ENCODE measurements at regions not wholly inside any gene's neighbourhood (a gene's known extent, or its start where the extent isn't known, plus 50 kb on each side); places are given as distances from the start of the nearest gene placed in this dataset.

DNA sequence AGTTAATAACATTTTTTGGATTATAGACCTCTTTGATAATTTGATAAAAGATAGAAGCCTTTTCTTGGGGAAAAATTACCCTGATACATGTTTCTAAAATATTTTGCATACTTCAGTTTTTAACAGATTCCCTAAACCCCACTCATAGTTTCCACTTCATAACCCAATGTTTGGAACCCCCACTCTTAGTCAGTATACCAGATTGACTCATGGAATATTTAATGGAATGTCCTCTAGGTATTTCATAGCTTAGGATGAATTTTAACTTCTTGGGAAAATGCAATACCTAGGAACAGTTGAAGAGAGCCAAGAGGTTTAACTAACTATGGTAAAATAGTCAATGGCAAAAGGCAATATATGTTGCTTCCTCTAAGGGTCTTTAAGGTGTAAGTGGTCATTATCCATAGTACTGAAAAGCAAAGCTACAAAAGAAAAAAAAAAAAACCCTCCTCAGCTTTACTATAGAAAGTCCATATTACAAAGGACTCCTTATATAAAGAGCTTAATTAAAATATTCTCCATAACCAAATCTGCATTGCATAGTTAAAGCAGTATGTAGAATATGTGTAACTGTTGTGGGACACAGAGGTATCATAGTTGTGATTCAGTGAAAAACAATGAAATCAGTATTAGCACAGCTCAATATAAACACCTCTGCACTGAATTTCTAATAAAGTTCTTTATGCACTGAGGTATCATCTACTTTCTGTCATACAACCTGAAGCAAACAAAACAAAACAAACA is 159.9 kb downstream of the PCDH7 start:
- DNase-seq = peak; percentile 44

DNA sequence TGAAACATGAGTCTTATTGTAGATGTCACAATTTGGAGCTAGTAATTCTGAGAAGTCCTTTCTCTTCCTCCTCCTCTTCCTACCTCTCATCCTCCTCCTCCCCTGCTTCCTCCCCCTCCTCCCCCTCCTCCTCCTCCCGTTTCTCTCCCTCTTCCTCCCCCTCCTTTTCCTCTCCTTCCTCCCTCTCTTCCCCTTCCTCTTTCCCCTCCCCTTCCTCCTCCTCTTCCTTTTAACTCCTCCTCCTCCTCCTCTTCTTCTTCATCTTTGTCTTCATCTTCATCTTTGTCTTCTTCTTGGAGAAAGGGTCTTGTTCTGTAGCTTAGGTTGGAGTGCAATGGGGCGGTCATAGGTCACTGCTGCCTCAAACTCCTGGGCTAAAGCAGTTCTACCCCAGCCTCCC is 161.8 kb downstream of the PCDH7 start:
- no peak for DNase-seq

DNA sequence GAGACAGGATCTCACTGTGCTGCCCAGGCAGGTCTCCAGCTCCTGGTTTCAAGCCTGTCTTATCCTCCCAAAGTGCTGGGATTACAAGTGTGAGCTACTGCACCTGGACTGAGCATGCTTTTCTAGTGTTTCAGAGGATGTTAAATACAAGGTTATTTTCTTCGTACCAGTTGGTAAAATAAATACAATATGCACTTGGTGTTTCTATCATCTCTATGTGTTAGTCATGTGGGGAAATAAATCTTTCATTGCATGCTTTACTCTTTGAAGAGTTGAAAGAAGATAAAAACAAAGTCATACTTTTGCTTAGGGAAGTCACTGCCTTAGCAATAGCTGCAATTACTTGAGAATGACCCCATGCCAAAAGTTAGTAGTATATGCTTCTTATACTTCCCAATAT is 162.3 kb downstream of the PCDH7 start:
- DNase-seq = no peak

DNA sequence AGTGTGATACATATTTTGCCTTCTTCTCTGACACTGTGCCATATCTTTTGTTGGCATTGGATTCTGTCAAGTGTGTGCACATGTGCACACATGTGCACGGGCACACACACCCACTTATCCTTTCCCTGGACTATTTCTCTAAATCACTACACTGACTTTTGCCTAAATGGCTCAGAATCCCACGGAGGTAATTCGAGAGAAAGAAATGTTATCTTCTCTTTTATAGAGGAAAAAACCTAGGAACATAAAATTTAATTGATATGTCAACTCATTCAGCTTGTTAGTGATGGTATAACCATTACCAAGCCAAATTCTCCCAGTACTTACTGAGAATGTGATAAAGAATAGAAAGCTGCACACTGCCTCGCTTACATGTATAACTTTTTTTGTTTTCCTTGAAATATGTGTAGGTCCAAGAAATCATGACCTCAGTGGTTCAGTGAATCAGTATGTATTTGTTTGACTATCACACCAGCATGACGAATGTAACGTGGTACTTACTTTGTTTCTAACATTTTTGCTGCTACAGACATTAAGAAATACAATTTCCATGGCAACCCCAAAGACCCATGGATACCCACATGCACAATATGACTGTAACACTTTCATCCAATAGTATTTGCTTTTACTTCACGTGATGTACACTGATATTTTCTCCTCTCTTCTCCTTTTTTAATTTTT is 163.0 kb downstream of the PCDH7 start:
- no peak for DNase-seq

DNA sequence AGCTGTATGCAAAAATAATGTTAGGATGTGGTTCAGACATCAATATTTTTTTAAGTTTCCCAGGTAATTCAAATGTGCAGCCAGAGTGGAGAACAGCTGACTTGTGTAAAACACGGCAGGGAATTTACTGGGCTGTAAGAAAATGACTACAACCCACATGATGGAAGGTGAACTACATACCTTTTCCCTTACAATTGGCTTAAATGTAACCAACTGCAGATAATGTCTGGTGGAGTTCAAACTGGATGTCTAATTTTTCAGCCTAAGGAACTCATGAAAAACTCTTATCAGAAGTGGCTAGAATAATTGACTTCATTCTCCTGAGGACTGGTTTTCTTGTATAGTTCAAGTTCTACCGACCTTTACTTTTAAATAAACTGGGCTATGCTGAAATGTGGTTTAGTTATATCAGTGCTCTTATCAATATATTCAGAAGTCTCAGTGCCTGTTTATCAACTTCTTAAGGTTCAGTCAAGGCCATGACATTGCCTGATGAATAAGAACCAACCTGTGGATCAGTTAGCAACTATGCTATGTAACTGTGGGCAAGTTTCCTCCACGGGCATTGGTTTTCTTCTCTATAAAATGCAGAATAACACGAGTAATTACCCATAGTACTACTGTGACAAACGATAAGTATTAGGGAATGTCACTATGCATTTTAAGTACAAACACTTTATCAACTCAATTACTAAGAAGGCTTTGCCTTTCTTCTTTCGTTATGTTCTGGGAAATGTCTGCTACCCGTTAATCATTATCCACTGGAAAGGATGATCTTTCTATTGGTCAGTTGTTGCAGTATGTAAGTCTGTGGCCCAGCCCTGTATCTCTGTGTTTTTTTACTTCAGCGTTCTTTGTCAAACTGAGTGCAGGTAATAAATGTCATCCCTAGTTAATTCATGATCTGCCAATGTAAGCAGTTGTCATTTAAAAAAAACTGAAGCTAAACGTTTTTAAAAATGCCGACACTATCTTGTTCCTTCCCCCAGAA is 181.6 kb downstream of the PCDH7 start:
- DNase-seq = no peak

DNA sequence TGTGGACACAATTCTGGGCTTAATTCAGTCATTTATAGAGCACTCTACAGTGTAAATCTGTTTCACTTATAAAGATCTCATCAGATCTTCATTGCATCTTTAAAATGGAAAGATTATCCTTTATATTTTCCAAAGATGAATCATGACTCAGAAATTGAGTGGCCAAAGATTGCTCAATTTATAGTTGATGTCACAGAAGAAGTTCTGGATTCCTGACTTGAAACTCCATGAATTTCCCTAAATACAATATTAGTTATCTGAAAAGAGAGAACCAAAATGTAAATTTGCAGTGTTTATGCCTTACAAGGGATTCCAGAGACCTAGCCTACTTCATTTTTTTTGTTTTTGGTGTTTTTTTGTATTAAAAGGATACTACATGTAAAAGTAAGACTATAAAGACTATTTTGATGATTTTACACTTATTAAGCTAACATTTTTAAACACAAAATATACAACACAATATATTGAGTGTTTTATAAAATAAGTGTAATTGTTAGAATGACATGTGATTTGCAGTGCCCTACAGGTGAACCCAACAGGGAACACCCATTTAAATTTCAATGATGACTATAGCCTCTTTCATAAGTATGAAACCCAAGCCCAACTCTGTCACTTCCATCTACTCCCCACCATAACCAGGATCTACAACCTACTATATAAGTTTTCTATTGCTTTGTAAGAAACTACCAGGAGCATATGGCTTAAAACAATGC is 183.5 kb downstream of the PCDH7 start:
- DNase-seq = peak; percentile 52

DNA sequence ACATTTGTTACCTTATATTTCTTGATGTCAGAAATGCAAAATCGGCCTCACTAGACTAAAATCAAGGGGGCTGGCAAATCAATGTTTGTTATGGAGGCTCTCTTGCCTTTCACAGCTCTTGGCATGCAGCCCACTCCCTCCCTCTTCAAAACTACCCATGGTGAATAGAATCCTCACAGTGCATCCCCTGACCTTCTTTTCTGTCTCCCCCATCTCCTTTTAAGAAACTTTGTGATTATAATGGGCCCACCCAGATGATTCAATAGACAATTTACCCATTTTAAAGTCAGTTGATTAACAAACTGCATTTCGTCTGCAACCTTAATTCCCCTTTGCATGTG is 184.0 kb downstream of the PCDH7 start:
- no peak for DNase-seq

DNA sequence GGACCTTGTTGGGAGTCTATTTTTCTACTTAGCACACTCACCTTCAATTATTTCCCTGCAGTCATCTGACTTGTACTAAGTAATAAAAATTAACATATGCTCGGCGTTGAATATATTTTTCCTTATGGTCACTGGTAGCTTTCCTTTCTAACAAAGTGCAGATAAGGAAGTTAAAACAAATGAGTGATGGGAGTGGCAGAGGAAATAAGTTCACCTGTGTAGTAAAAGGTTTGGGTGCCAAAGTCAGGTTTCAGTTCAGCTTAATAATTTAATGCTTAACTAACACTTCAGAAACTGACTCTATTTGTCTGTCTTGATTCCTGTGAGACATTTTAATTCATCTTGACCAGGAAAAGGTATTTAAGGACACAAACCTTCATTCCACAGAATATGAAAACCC is 184.4 kb downstream of the PCDH7 start:
- DNase-seq = no peak

DNA sequence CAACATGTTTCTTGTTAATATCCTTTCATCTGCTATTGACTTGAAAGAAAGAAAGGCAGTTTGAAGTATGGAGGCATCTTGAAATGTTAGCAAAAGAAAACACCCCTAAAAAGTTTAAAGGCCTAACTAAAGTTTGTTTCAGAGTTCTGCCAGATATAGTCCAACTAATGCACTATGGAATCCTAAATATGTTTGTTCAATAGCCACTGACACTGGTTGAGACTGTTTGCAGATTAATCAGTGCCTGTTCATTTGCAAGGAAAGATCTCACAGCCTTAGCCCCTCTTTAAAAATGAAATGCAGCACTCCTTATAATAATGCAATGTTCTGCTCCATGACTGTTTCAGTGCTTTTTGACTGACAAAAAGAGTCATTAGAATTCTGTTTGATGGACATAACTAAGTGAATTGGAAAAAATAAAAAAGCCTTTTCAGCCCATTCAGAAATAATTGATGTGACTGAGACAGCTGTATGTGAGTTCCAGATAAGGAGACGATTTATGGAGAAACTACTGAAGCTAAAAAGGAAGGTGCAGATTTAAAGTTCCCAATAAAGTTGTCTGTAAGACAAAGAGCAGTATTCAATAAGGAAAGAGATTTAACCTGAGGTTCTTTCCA is 192.0 kb downstream of the PCDH7 start:
- DNase-seq = peak; percentile 4

DNA sequence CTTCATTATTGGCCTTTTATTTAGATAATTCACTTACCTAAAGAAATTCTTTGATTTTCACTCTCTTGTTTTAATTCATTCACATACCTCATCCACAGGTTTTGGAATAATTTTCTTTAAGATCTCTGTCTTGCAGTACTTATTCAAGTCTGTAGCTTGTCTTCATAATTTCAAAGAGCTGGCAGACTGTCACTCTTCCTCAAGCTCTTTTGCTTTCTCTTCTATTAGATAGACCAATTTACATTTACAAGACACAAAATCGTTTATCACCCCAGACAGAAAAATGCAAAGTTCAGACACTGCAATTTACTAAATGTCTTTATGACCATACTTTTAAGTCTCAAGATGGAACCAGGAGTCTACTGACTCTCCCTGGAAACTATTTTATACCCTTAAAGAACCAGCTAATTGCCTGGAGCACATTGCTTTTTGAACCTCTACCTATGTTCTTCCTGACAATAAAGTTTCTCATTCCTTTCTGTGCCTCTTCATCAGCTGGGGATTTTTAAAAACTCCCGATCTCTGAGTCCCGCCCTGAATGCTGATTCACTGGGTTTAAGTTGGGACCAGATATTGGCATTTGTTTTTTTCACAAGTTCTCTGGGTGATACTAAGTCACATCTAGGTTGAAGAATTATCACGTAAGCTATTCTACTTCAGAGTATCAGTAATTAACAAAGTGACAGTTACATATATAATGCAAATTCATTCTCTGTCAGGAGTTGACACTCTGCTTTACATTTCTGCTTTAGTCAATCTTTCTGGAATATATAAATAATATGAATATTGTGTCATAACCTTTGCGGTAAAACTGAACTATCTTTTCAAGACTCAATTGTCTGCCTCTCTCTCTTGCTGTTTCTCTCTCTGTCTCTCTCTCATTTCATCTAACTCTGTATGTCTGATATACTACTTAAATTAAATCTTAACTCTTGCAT is 196.4 kb downstream of the PCDH7 start:
- no peak for DNase-seq

DNA sequence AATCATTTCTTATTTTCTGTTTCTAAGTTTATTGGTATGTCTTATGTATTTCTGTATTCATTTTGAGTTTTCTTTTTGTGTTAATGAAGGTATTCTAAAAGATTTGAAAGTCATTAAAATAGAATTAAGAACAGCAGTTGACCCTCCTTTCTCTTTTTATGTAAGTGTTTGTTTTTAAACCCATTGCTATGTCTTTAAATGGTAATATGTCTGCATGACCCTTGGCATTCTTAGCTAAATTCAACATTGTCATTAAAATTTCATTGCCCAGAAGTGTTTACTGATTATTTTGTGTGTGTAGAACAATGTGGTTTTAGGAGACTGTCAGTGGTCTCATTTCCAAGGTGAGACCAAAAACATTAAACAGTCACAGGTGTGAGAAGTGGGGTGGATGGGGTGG is 197.8 kb downstream of the PCDH7 start:
- DNase-seq = no peak

DNA sequence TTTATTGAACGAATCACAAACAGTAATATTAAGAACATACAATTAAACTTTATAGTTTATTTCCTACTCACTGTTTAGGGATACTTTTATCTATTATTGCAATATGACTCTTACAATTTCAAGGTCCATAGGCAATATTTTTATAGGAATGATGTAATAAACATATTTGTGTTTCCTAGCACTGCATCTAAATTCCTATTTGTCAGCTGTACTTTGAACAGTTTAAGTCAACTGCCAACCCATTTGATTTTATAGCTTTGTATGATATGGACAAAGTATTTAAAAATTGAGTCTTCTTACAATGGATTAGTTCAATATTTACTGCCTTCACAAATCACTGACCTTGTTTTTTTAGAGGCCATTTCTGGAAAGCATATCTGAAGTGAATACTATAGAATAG is 199.3 kb downstream of the PCDH7 start:
- no peak for DNase-seq

DNA sequence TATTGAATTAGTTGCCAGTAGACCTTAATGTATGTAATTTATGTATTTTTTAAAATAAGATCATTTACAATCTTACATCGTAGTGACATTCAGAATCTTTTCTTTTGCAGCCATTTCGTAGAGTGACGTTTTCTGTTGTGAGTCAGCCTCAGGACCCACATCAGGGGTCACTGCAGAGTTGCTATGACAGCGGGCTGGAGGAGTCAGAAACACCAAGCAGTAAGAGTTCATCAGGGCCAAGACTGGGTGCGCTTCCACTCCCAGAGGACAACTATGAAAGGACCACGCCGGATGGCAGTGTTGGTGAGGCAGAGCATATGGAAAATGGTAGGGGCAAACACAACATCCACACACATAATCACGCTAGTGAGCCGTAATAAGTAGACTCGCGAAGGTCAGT is 199.9 kb downstream of the PCDH7 start:
- DNase-seq = no peak

DNA sequence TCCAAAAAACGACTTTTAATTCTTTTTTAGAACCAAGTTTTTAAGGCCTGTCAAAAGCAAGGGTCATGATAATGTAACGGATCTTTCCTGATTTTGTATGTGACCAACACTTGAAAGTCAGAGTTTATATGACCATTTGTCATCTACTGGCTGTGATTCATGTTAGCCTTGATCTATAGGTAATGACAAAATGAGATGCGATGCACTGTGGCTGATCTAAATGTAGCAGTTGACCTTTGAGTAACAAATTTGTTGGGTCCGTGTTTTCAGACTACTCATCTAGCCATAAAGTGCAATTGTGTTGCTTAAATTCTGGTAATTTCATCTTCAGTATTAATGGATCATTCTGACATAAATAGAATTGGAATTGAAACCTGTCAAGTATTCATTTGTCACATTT is 202.5 kb downstream of the PCDH7 start:
- DNase-seq = no peak

DNA sequence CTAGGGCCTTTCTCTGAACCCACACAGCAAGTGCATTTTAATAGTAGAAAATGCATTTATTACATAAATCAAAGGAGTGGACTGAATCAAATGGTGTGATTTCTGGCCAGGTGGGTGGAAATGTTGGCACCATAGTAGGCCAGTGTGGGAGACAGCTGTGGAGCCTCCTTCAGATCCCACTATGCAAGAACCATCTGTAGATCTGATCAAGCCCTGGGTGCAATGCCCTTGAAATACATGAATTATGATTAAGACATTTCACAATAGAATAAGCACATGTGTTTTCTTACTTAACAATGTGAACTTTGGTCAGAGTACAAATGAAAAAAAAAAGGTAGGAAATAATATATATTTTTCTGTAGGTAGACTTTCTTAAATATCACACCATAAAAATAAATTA is 204.3 kb downstream of the PCDH7 start:
- peak; percentile 7 for DNase-seq

DNA sequence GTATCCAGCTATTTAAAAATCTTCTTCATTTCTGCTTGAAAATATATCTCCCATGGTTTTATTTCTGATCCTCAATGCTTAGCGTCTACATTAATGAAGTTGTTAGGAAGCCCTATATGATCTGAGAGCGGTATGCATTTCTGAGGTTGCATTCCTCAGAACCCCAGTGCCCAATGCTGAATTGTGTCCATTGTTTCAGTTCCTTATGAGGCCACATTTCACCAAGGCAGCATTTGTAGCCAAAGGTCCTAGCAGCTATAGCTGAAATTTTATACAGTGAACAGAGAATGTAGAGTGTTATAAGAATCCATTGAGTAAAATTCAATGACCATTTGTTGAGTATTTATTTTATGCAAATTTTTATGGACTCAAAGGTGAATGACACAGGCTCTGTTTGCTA is 209.5 kb downstream of the PCDH7 start:
- DNase-seq = no peak

DNA sequence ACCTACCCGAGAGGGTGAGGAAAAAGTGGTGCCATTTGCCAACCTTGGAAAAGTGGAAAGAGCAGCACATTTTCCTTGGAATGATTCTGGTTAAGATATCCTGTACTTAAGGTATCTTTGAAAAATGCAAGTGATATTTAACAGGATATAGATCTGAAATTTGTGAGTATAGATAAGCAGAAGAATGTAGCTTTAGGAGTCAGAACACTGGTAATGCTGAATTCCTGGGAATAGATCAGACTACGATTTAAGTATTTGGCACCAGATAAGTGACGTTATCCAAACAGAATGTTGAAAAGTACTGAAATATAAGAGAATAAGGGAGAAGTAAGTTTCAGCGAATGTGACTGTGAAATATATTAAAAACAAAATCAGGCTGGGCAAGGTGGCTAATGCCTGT is 210.1 kb downstream of the PCDH7 start:
- no peak for DNase-seq

DNA sequence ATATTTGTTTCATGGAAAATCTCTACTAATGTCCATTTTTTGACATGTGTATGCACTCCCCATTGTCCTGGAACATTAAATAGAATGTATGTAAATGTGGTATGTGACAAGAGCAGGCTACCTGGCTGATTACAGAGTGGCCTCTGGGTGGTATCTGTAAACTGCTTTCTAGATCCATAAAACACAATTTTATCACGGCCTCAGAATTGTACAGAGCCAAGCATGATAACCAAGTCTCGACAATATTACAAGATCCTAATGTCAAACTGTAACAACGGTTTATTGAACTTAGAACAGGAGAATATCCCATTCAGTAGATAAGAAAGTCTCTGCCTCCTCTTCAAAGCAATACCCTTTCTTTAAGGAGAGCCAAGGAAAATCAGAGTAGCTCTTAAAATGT is 212.4 kb downstream of the PCDH7 start:
- DNase-seq = no peak

DNA sequence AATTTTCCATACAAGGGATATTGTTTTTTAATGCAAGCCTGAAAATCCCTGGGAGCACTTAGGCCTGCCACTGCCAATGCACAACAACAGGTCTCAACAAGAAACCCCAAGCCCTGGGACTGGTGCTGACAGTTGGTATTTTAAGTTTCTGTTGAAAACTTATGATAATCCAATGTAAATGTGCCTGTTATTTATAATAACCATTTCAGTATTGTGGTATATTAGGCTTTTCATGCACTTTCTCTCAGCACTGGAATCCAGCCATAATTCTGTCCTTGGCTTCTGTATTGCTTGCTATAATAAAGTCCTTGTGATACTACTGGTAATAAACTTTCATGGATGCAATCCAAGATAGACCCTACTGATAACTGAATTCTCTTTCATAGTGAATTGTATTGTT is 218.9 kb downstream of the PCDH7 start:
- no peak for DNase-seq

DNA sequence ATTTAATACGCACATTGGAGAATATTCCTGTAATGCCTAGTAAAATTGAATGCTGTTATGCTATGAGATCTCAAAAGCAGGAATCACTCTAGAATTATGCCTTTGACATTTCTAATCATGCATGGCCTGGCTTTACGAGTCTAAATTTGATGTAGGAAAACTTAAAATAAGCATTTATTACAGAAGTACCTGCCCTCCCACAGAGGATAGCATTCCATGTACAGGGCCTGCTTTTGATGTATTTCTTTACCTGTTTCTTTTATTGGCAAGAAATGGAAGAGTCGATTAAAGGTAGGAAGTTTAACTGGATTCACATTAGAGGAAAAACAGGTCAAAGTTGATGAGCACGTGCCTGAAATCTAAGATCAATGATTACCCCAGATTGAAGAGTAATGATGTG is 219.5 kb downstream of the PCDH7 start:
- no peak for DNase-seq

DNA sequence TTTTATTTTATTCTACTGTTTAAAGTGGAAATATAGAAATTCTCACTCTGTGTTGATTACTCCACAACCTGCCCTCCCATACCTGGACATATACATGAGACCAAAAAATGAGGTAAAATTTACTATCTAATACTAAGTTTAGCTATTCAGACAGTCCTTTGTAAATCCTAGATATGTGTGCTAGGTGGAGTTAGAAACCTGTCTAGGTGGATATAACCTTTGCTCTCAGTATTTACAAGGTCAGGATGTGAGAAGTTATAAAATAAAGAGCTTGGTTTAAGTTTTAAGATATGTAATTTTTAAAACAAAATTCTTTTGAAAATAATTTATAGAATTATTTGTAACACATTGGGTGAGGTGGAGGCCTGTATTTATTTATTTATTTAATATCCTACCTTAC is 221.5 kb downstream of the PCDH7 start:
- DNase-seq = no peak
